K562 (cell line): ENCODE measurements at regions not wholly inside any gene's neighbourhood (a gene's known extent, or its start where the extent isn't known, plus 50 kb on each side); places are given as distances from the start of the nearest gene placed in this dataset.

Experiments used
- EZH2 ChIP-seq: IDR thresholded peaks from 2 replicates; pipeline ENCODE4 v1.6.1; 2012; ENCODE audit warnings: low read depth, mild to moderate bottlenecking, inconsistent platforms, low read length, borderline replicate concordance
- POLR2A ChIP-seq: fragments of 450-650 bp; conservative IDR thresholded peaks from 2 replicates; pipeline ENCODE4 v1.6.1; 2016
- SMAD3 ChIP-seq: fragments of 450-650 bp; formaldehyde crosslinking; conservative IDR thresholded peaks from 2 replicates; pipeline ENCODE4 v1.4.0; 2020; ENCODE audit warnings: mild to moderate bottlenecking
- TF ChIP-seq, protein P1 (sequence below): fragments of 250-450 bp; sonication (Bioruptor Pico); IDR thresholded peaks from 2 replicates; pipeline ENCODE4 v1.8.0; 2022; ENCODE audit warnings: inconsistent platforms, mild to moderate bottlenecking, moderate library complexity, borderline replicate concordance
- TF ChIP-seq, protein P2 (sequence below), 3 experiments: IDR thresholded peaks in 2 of 3; conservative IDR thresholded peaks in 1 of 3; 2 replicates each; pipeline ENCODE4 v1.5.1; 2011 to 2012; ENCODE audit warnings: low read length in 3 of 3, mild to moderate bottlenecking in 3 of 3, control low read depth in 2 of 3, improper control_type of control experiment in 1 of 3, inconsistent platforms in 1 of 3, low read depth in 1 of 3, mixed read lengths in 1 of 3, moderate library complexity in 1 of 3; ENCODE audit not compliant: insufficient read depth in 2 of 3

DNA sequence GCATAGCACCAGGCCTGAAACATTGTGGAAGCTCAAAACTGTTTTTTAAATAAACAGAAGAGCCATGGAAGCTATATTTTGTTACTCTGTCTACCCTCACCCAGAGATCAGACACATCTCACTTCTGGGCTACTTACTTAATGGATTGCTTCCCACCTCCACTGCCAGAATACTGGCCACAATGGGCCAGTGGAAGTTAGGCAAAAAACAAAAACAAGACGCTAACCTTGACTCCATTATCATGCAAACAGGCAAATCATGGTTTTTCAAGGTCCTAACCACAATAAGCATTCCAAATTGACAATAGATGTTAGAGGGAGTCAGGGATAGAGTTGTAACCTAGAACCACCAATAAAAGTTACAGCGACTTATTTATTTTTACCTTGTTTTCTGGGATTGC lies 52.7 kb upstream of the PTCSC3 start:
- TF ChIP-seq, protein P1, sequence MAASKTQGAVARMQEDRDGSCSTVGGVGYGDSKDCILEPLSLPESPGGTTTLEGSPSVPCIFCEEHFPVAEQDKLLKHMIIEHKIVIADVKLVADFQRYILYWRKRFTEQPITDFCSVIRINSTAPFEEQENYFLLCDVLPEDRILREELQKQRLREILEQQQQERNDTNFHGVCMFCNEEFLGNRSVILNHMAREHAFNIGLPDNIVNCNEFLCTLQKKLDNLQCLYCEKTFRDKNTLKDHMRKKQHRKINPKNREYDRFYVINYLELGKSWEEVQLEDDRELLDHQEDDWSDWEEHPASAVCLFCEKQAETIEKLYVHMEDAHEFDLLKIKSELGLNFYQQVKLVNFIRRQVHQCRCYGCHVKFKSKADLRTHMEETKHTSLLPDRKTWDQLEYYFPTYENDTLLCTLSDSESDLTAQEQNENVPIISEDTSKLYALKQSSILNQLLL (CRISPR knock-in tag) = no peak
- TF ChIP-seq POLR2A (no peak), EZH2 (no peak), SMAD3 (no peak)
- TF ChIP-seq, protein P2, sequence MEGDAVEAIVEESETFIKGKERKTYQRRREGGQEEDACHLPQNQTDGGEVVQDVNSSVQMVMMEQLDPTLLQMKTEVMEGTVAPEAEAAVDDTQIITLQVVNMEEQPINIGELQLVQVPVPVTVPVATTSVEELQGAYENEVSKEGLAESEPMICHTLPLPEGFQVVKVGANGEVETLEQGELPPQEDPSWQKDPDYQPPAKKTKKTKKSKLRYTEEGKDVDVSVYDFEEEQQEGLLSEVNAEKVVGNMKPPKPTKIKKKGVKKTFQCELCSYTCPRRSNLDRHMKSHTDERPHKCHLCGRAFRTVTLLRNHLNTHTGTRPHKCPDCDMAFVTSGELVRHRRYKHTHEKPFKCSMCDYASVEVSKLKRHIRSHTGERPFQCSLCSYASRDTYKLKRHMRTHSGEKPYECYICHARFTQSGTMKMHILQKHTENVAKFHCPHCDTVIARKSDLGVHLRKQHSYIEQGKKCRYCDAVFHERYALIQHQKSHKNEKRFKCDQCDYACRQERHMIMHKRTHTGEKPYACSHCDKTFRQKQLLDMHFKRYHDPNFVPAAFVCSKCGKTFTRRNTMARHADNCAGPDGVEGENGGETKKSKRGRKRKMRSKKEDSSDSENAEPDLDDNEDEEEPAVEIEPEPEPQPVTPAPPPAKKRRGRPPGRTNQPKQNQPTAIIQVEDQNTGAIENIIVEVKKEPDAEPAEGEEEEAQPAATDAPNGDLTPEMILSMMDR (IDR thresholded peaks at IDR 0.05 in 2 of 3, conservative IDR thresholded peaks at IDR 0.05 in 1 of 3; ENCODE audit: insufficient read depth in 2 of 3, low read depth in 1 of 3, low read length in 3 of 3) = no peak
